Right lobe of liver (tissue), 6 donors: ENCODE measurements at regions not wholly inside any gene's neighbourhood (a gene's known extent, or its start where the extent isn't known, plus 50 kb on each side); places are given as distances from the start of the nearest gene placed in this dataset.
A peak's percentile ranks its signal among the peaks of the same experiment; 100 is the strongest.

Experiments
- ATAC-seq, 4 donors: fragments of 200-7000 bp; cut with Tn5 transposase; one replicate each; pipeline ENCODE4 v1.9.1; 2020; ENCODE audit warnings: mild to moderate bottlenecking in 4 of 4, moderate library complexity in 4 of 4
- DNase-seq, 3 donors: peaks; one replicate each; pipeline ENCODE4 v3.0.0-alpha.2; 2020
- H3K27ac ChIP-seq, 3 donors: fragments of 200-600 bp; one replicate each; pipeline ENCODE4 v1.8.0; 2022
- H3K27me3 ChIP-seq, 2 donors: fragments of 200-600 bp; one replicate each; pipeline ENCODE4 v1.8.0; 2022
- H3K36me3 ChIP-seq, 4 donors: fragments of 200-600 bp; sonication (generic) in 1 of 4; one replicate each; pipeline versions ENCODE4 v1.5.1 to v1.8.0; 2017 to 2022; ENCODE audit warnings: control low read depth in 1 of 4
- H3K4me1 ChIP-seq, 4 donors: fragments of 200-600 bp; sonication (generic) in 1 of 4; one replicate each; pipeline versions ENCODE4 v1.5.1 to v1.8.0; 2017 to 2022; ENCODE audit warnings: control low read depth in 1 of 4
- H3K4me3 ChIP-seq, 3 donors: fragments of 200-600 bp; one replicate each; pipeline ENCODE4 v1.8.0; 2022
- H3K9me3 ChIP-seq, 4 donors: fragments of 200-600 bp; sonication (generic) in 1 of 4; one replicate each; pipeline versions ENCODE4 v1.5.1 to v1.8.0; 2017 to 2022; ENCODE audit warnings: control low read depth in 1 of 4
- CTCF ChIP-seq, 4 donors: fragments of 200-600 bp in 3 of 4; fragments of 450-650 bp in 1 of 4; IDR thresholded peaks; one replicate each; pipeline versions ENCODE4 v1.5.1 to v1.8.0; 2016 to 2022; ENCODE audit warnings: antibody characterized with exemption in 4 of 4, mild to moderate bottlenecking in 2 of 4
- POLR2A ChIP-seq: fragments of 450-650 bp; IDR thresholded peaks from one replicate; pipeline ENCODE4 v1.6.1; 2017; ENCODE audit warnings: antibody characterized with exemption, mild to moderate bottlenecking
- WGBS: methylation state at CpG from one replicate; pipeline ENCODE4 v1.1.6; 2018; ENCODE audit warnings: low coverage, low lambda C conversion rate; ENCODE audit not compliant: insufficient coverage; ENCODE audit errors: missing lambda C conversion rate; 5-methylcytosine and 5-hydroxymethylcytosine counted together
- intact Hi-C, 2 donors: fragments of 100-400 bp; cut with DNase I; formaldehyde crosslinking; loops; one replicate each; pipeline versions ENCODE4 v1.11.2 to v1.14.1; 2022
- donor health status: DM: no; HTN: yes; CAD: no.
- donor health status: DM: no; HTN: no; CAD: no.
- donor health status: DM: no; HTN: no; CAD: no.
- donor health status: DM: no; HTN: yes; CAD: no.
- donor health status: DM: no; HTN: yes; CAD: no.

GRCh38 chr2:193114827-193115226, 920.1 kb upstream of the TMEFF2 start:
- Histone ChIP-seq H3K36me3 (no peaks in the 10 kb centered on the region), H3K4me3 (no peak overlapping the region), H3K27ac (no peak overlapping the region), H3K4me1 (no peaks in the 10 kb centered on the region), H3K27me3 (no peaks in the 10 kb centered on the region), H3K9me3 (no peaks in the 10 kb centered on the region)
- intact Hi-C loops: no loop called here
- WGBS: 88% methylated on average over 1 of the region's 1 CpG
- no peak for TF ChIP-seq CTCF (IDR thresholded peaks at IDR 0.05)
- TF ChIP-seq POLR2A: no peak
- no peak for DNase-seq
- no peak for ATAC-seq

GRCh38 chr2:193112986-193113385, 918.3 kb upstream of the TMEFF2 start:
- no peak for DNase-seq
- no peak overlapping the region for H3K27ac ChIP-seq
- no peak for ATAC-seq
- intact Hi-C loops: no loop called here
- no peaks in the 10 kb centered on the region for H3K27me3 ChIP-seq
- H3K4me1 ChIP-seq: no peaks in the 10 kb centered on the region
- no peaks in the 10 kb centered on the region for H3K36me3 ChIP-seq
- no peak for TF ChIP-seq POLR2A
- TF ChIP-seq CTCF (IDR thresholded peaks at IDR 0.05): no peak
- no peak overlapping the region for H3K4me3 ChIP-seq
- H3K9me3 ChIP-seq: no peaks in the 10 kb centered on the region
- WGBS: 100% methylated on average over 1 of the region's 1 CpG

GRCh38 chr2:193103064-193103463, 908.3 kb upstream of the TMEFF2 start:
- Histone ChIP-seq H3K27ac (no peak overlapping the region), H3K9me3 (no peaks in the 10 kb centered on the region), H3K36me3 (no peaks in the 10 kb centered on the region), H3K4me1 (no peaks in the 10 kb centered on the region), H3K4me3 (no peak overlapping the region), H3K27me3 (no peaks in the 10 kb centered on the region)
- 14% methylated on average over 1 of the region's 1 CpG for WGBS
- intact Hi-C loops: no loop called here
- DNase-seq (no peak), ATAC-seq (peak in 1 of 4 donors; percentile 95)
- no peak for TF ChIP-seq POLR2A
- no peak for TF ChIP-seq CTCF (IDR thresholded peaks at IDR 0.05)

GRCh38 chr2:193101591-193101990, 906.9 kb upstream of the TMEFF2 start:
- no peak overlapping the region for H3K4me3 ChIP-seq
- peak in 1 of 3 donors; percentile 11 for DNase-seq
- peak in 1 of 4 donors; percentile 13 for ATAC-seq
- 93% methylated on average over 5 of the region's 5 CpGs for WGBS
- H3K9me3 ChIP-seq: no peaks in the 10 kb centered on the region
- H3K36me3 ChIP-seq: no peaks in the 10 kb centered on the region
- TF ChIP-seq CTCF (IDR thresholded peaks at IDR 0.05): no peak
- no peak for TF ChIP-seq POLR2A
- no peaks in the 10 kb centered on the region for H3K27me3 ChIP-seq
- H3K27ac ChIP-seq: no peak overlapping the region
- intact Hi-C loops: no loop called here
- no peaks in the 10 kb centered on the region for H3K4me1 ChIP-seq

GRCh38 chr2:193088026-193088425, 893.3 kb upstream of the TMEFF2 start:
- no peaks in the 10 kb centered on the region for H3K4me1 ChIP-seq
- WGBS: 17% methylated on average over 1 of the region's 1 CpG
- intact Hi-C loops: no loop called here

More at GRCh38 chr2:193088026-193088425, 893.3 kb upstream of the TMEFF2 start:
- Histone ChIP-seq H3K4me3 (no peak overlapping the region), H3K27ac (no peak overlapping the region), H3K36me3 (no peaks in the 10 kb centered on the region), H3K9me3 (no peaks in the 10 kb centered on the region), H3K27me3 (no peaks in the 10 kb centered on the region)
- TF ChIP-seq POLR2A: no peak
- TF ChIP-seq CTCF (IDR thresholded peaks at IDR 0.05): no peak
- DNase-seq: no peak
- peak in 2 of 4 donors; percentile 30 to 39 for ATAC-seq
